ENCODE measurements at regions not wholly inside any gene's neighbourhood (a gene's known extent, or its start where the extent isn't known, plus 50 kb on each side); places are given as distances from the start of the nearest gene placed in this dataset.
"Not testable (repeated sequence)": the region's sequence is repeated elsewhere in the genome, so short reads cannot be mapped to it uniquely, and the experiment has no call there.

GRCh38 chr4:19171832-19172231 lies 1079.9 kb upstream of the SLIT2 start:
- DNase-seq (no peak), ATAC-seq (replicated peaks) (no peak)
- H3K27me3 Mint-ChIP-seq, result no peaks in the 10 kb centered on the region
- H3K9me3 Mint-ChIP-seq, result no peaks in the 10 kb centered on the region
- no peak overlapping the region for H3K4me3 Mint-ChIP-seq
- H3K27ac Mint-ChIP-seq, result no peak overlapping the region
- no peaks in the 10 kb centered on the region for H3K36me3 Mint-ChIP-seq
- H3K4me1 Mint-ChIP-seq, result no peaks in the 10 kb centered on the region

- Mint-ChIP-seq H3K27me3 (no peaks in the 10 kb centered on the region), H3K36me3 (no peaks in the 10 kb centered on the region), H3K4me1 (no peaks in the 10 kb centered on the region), H3K27ac (no peak overlapping the region), H3K9me3 (peaks cover 3% of the 10 kb centered on the region in 2 donors), H3K4me3 (no peak overlapping the region)
- no peak for ATAC-seq (replicated peaks)
- no peak for DNase-seq
Observed at GRCh38 chr4:19167311-19167710, 1084.4 kb upstream of the SLIT2 start.

- H3K27ac Mint-ChIP-seq, result no peak overlapping the region
- no peaks in the 10 kb centered on the region for H3K4me1 Mint-ChIP-seq
- no peak overlapping the region for H3K4me3 Mint-ChIP-seq
- DNase-seq (no peak), ATAC-seq (replicated peaks) (no peak)
- H3K27me3 Mint-ChIP-seq, result no peaks in the 10 kb centered on the region
- no peaks in the 10 kb centered on the region for H3K36me3 Mint-ChIP-seq
- peaks cover 3% of the 10 kb centered on the region in 2 donors for H3K9me3 Mint-ChIP-seq
Observed at GRCh38 chr4:19164334-19164733, 1087.4 kb upstream of the SLIT2 start.

- H3K9me3 Mint-ChIP-seq, result peaks cover 13 to 18% of the 10 kb centered on the region in 2 donors
- ATAC-seq (replicated peaks), result no peak
Observed at GRCh38 chr4:19159874-19160273, 1091.8 kb upstream of the SLIT2 start.

GRCh38 chr4:19158107-19158809 lies 1093.4 kb upstream of the SLIT2 start:
- Mint-ChIP-seq H3K4me3 (no peak overlapping the region), H3K36me3 (peaks cover 0 to 4% of the 10 kb centered on the region in 2 donors), H3K27me3 (no peaks in the 10 kb centered on the region), H3K27ac (no peak overlapping the region), H3K4me1 (no peaks in the 10 kb centered on the region), H3K9me3 (peaks cover 12 to 21% of the 10 kb centered on the region in 2 donors)
- ATAC-seq (replicated peaks) (no peak), DNase-seq (no peak)

More at GRCh38 chr4:19159874-19160273, 1091.8 kb upstream of the SLIT2 start:
- no peak overlapping the region for H3K4me3 Mint-ChIP-seq
- peaks cover 0 to 4% of the 10 kb centered on the region in 2 donors for H3K36me3 Mint-ChIP-seq
- H3K27me3 Mint-ChIP-seq, result no peaks in the 10 kb centered on the region
- H3K4me1 Mint-ChIP-seq, result no peaks in the 10 kb centered on the region
- DNase-seq, result no peak
- no peak overlapping the region for H3K27ac Mint-ChIP-seq

GRCh38 chr4:19156786-19157185 lies 1094.9 kb upstream of the SLIT2 start:
- H3K9me3 Mint-ChIP-seq, result peaks cover 14 to 21% of the 10 kb centered on the region in 2 donors
- no peak overlapping the region for H3K4me3 Mint-ChIP-seq
- no peak overlapping the region for H3K27ac Mint-ChIP-seq
- H3K36me3 Mint-ChIP-seq, result peaks cover 0 to 4% of the 10 kb centered on the region in 2 donors
- H3K4me1 Mint-ChIP-seq, result no peaks in the 10 kb centered on the region
- no peaks in the 10 kb centered on the region for H3K27me3 Mint-ChIP-seq
- ATAC-seq (replicated peaks) (no peak), DNase-seq (no peak)

GRCh38 chr4:19155568-19155967 lies 1096.1 kb upstream of the SLIT2 start:
- H3K4me1 Mint-ChIP-seq, result no peaks in the 10 kb centered on the region
- no peaks in the 10 kb centered on the region for H3K27me3 Mint-ChIP-seq
- peaks cover 14 to 21% of the 10 kb centered on the region in 2 donors for H3K9me3 Mint-ChIP-seq
- no peak for ATAC-seq (replicated peaks)
- H3K4me3 Mint-ChIP-seq, result no peak overlapping the region
- no peak for DNase-seq
- H3K36me3 Mint-ChIP-seq, result peaks cover 0 to 4% of the 10 kb centered on the region in 2 donors
- H3K27ac Mint-ChIP-seq, result no peak overlapping the region

- H3K9me3 Mint-ChIP-seq, result peaks cover 14 to 25% of the 10 kb centered on the region in 2 donors
- ATAC-seq (replicated peaks); H3K4me1 Mint-ChIP-seq; H3K4me3 Mint-ChIP-seq; DNase-seq; H3K27me3 Mint-ChIP-seq; H3K36me3 Mint-ChIP-seq; H3K27ac Mint-ChIP-seq: not testable (repeated sequence)
Observed at GRCh38 chr4:19154267-19154666, 1097.4 kb upstream of the SLIT2 start.

- peaks cover 14 to 26% of the 10 kb centered on the region in 2 donors for H3K9me3 Mint-ChIP-seq
- ATAC-seq (replicated peaks) (peak; percentile 40 to 57), DNase-seq (no peak)
- H3K27ac Mint-ChIP-seq, result peak overlapping the region; percentile 54
- no peaks in the 10 kb centered on the region for H3K4me1 Mint-ChIP-seq
- peaks cover 0 to 4% of the 10 kb centered on the region in 2 donors for H3K36me3 Mint-ChIP-seq
- H3K4me3 Mint-ChIP-seq, result no peak overlapping the region
- no peaks in the 10 kb centered on the region for H3K27me3 Mint-ChIP-seq
Observed at GRCh38 chr4:19152264-19152663, 1099.4 kb upstream of the SLIT2 start.

GRCh38 chr4:19151684-19152083 lies 1100.0 kb upstream of the SLIT2 start:
- no peak overlapping the region for H3K27ac Mint-ChIP-seq
- no peaks in the 10 kb centered on the region for H3K4me1 Mint-ChIP-seq
- no peak overlapping the region for H3K4me3 Mint-ChIP-seq
- ATAC-seq (replicated peaks) (peak in 1 of 2 donors; percentile 44), DNase-seq (no peak)
- H3K36me3 Mint-ChIP-seq, result peaks cover 0 to 4% of the 10 kb centered on the region in 2 donors
- no peaks in the 10 kb centered on the region for H3K27me3 Mint-ChIP-seq
- peaks cover 14 to 26% of the 10 kb centered on the region in 2 donors for H3K9me3 Mint-ChIP-seq

GRCh38 chr4:19146038-19146437 lies 1105.7 kb upstream of the SLIT2 start:
- Mint-ChIP-seq H3K4me1 (no peaks in the 10 kb centered on the region), H3K9me3 (peaks cover 0 to 6% of the 10 kb centered on the region in 2 donors), H3K36me3 (no peaks in the 10 kb centered on the region), H3K4me3 (no peak overlapping the region), H3K27ac (no peak overlapping the region), H3K27me3 (no peaks in the 10 kb centered on the region)
- ATAC-seq (replicated peaks) (no peak), DNase-seq (no peak)

GRCh38 chr4:19135895-19136633 lies 1114.5 kb upstream of the LCORL start:
- DNase-seq, result no peak

GRCh38 chr4:19134685-19135084 lies 1113.1 kb upstream of the LCORL start:
- Mint-ChIP-seq H3K4me1 (no peaks in the 10 kb centered on the region), H3K36me3 (no peaks in the 10 kb centered on the region), H3K27ac (no peak overlapping the region), H3K9me3 (no peaks in the 10 kb centered on the region), H3K4me3 (no peak overlapping the region), H3K27me3 (no peaks in the 10 kb centered on the region)
- ATAC-seq (replicated peaks), result no peak
- DNase-seq, result no peak

More at GRCh38 chr4:19135895-19136633, 1114.5 kb upstream of the LCORL start:
- H3K4me1 Mint-ChIP-seq, result no peaks in the 10 kb centered on the region
- peak in 1 of 2 donors; percentile 46 for ATAC-seq (replicated peaks)
- no peak overlapping the region for H3K27ac Mint-ChIP-seq
- no peak overlapping the region for H3K4me3 Mint-ChIP-seq
- no peaks in the 10 kb centered on the region for H3K9me3 Mint-ChIP-seq
- H3K27me3 Mint-ChIP-seq, result no peaks in the 10 kb centered on the region
- no peaks in the 10 kb centered on the region for H3K36me3 Mint-ChIP-seq

- no peaks in the 10 kb centered on the region for H3K9me3 Mint-ChIP-seq
Observed at GRCh38 chr4:19133315-19133714, 1111.8 kb upstream of the LCORL start.

GRCh38 chr4:19130866-19131265 lies 1109.3 kb upstream of the LCORL start:
- Mint-ChIP-seq H3K27me3 (no peaks in the 10 kb centered on the region), H3K27ac (no peak overlapping the region), H3K9me3 (peaks cover 0 to 2% of the 10 kb centered on the region in 2 donors), H3K4me3 (no peak overlapping the region), H3K36me3 (no peaks in the 10 kb centered on the region), H3K4me1 (no peaks in the 10 kb centered on the region)
- DNase-seq (no peak), ATAC-seq (replicated peaks) (no peak)

More at GRCh38 chr4:19133315-19133714, 1111.8 kb upstream of the LCORL start:
- DNase-seq (no peak), ATAC-seq (replicated peaks) (no peak)
- Mint-ChIP-seq H3K4me3 (no peak overlapping the region), H3K27me3 (no peaks in the 10 kb centered on the region), H3K4me1 (no peaks in the 10 kb centered on the region), H3K27ac (no peak overlapping the region), H3K36me3 (no peaks in the 10 kb centered on the region)

Measured in stimulated activated naive B cell treated with anti-CD40 and anti-IgM and Interleukin-4, amounts not matched to agents 10 μg/mL and 1 μg/mL and 100 μg/mL, for 72 hours (primary cell).